IMR-90 (cell line): ENCODE measurements at regions not wholly inside any gene's neighbourhood (a gene's known extent, or its start where the extent isn't known, plus 50 kb on each side); places are given as distances from the start of the nearest gene placed in this dataset.

ENCODE experiments used
- ATAC-seq: fragments of 200-7000 bp; cut with Tn5 transposase; 2 replicates; pipeline ENCODE4 v1.9.1; 2020; ENCODE audit warnings: low read depth, mild to moderate bottlenecking, moderate library complexity
- BruUV-seq: library from RNA; stranded (reverse); fragments of 400-500 nt; replicated peaks from 2 replicates; lab custom pipeline; 2021; lab: Mats Ljungman, UMichigan
- CTCF ChIA-PET: fragments of 300-600 bp; formaldehyde crosslinking; extraction: SDS; loops from one replicate; lab custom pipeline; 2021; ENCODE audit warnings: antibody characterized with exemption; lab: Yijun Ruan, JAX
- POLR2A ChIA-PET: fragments of 300-600 bp; sonication (Branson Sonifier 250); formaldehyde crosslinking; loops from one replicate; lab custom pipeline; 2022; ENCODE audit warnings: antibody characterized with exemption; ENCODE audit not compliant: unreplicated experiment; lab: Charles Lee
- DNase-seq: peaks from one replicate; pipeline ENCODE4 v3.0.0; 2013
- H2AFZ ChIP-seq: replicated peaks from 2 replicates; pipeline ENCODE3; 2013; ENCODE audit warnings: low read length, mild to moderate bottlenecking; ENCODE audit not compliant: poor library complexity
- H2AK5ac ChIP-seq: 2 replicates; pipeline ENCODE4 v1.6.1; 2013; ENCODE audit warnings: low read depth, low read length, inconsistent platforms
- H2AK9ac ChIP-seq: replicated peaks from 2 replicates; pipeline ENCODE3; 2013; ENCODE audit warnings: mild to moderate bottlenecking, low read depth, low read length, moderate library complexity; ENCODE audit not compliant: poor library complexity
- H2BK120ac ChIP-seq: 2 replicates; pipeline ENCODE4 v1.6.1; 2013; ENCODE audit warnings: low read depth, low read length, inconsistent platforms
- H2BK15ac ChIP-seq: 3 replicates; pipeline ENCODE4 v1.6.1; 2013; ENCODE audit warnings: low read depth, low read length, inconsistent platforms
- H2BK20ac ChIP-seq: 2 replicates; pipeline ENCODE4 v1.6.1; 2013; ENCODE audit warnings: low read depth, mild to moderate bottlenecking, inconsistent platforms, low read length, moderate library complexity
- H2BK5ac ChIP-seq: 2 replicates; pipeline ENCODE4 v1.6.1; 2013; ENCODE audit warnings: mild to moderate bottlenecking, low read depth, low read length, inconsistent platforms; ENCODE audit not compliant: poor library complexity, severe bottlenecking
- H3K14ac ChIP-seq: replicated peaks from 2 replicates; pipeline ENCODE4 v1.6.1; 2013; ENCODE audit warnings: low read depth, low read length, inconsistent platforms
- H3K18ac ChIP-seq: 2 replicates; pipeline ENCODE4 v1.6.1; 2013; ENCODE audit warnings: low read depth, low read length, control low read depth
- H3K23ac ChIP-seq: 2 replicates; pipeline ENCODE4 v1.6.1; 2013; ENCODE audit warnings: low read depth, low read length, inconsistent platforms
- H3K27ac ChIP-seq: 2 replicates; pipeline ENCODE4 v1.5.1; 2013; ENCODE audit warnings: mild to moderate bottlenecking, control low read depth, low read length; ENCODE audit not compliant: insufficient read depth
- H3K27me3 ChIP-seq: 2 replicates; pipeline ENCODE4 v1.6.1; 2013; ENCODE audit warnings: low read length; ENCODE audit not compliant: control insufficient read depth, insufficient read depth
- H3K36me3 ChIP-seq: 2 replicates; pipeline ENCODE4 v1.6.1; 2013; ENCODE audit warnings: low read length, mixed read lengths; ENCODE audit not compliant: control insufficient read depth, insufficient read depth
- H3K4ac ChIP-seq: 2 replicates; pipeline ENCODE4 v1.6.1; 2013; ENCODE audit warnings: low read depth, low read length, inconsistent platforms
- H3K4me1 ChIP-seq: 2 replicates; pipeline ENCODE4 v1.6.1; 2013; ENCODE audit warnings: low read length, mixed read lengths; ENCODE audit not compliant: control insufficient read depth, insufficient read depth
- H3K4me2 ChIP-seq: 2 replicates; pipeline ENCODE4 v1.6.1; 2013; ENCODE audit warnings: low read depth, mild to moderate bottlenecking, control low read depth, low read length, moderate library complexity
- H3K4me3 ChIP-seq: 2 replicates; pipeline ENCODE4 v1.5.1; 2013; ENCODE audit warnings: low read depth, mild to moderate bottlenecking, control low read depth, low read length, moderate library complexity; ENCODE audit not compliant: insufficient read depth
- H3K56ac ChIP-seq: 2 replicates; pipeline ENCODE4 v1.6.1; 2013; ENCODE audit warnings: low read length, inconsistent platforms; ENCODE audit not compliant: insufficient read depth; ENCODE audit errors: extremely low read depth
- H3K79me1 ChIP-seq, 2 experiments: 2 replicates each; pipeline ENCODE4 v1.6.1; 2013; ENCODE audit warnings: low read length in 2 of 2, inconsistent platforms in 1 of 2, low read depth in 1 of 2
- H3K9ac ChIP-seq: 2 replicates; pipeline ENCODE4 v1.6.1; 2013; ENCODE audit warnings: low read depth, low read length, control low read depth
- H3K9me1 ChIP-seq: 2 replicates; pipeline ENCODE4 v1.6.1; 2013; ENCODE audit warnings: low read length, inconsistent platforms; ENCODE audit not compliant: insufficient read depth
- H3K9me3 ChIP-seq: 2 replicates; pipeline ENCODE4 v1.6.1; 2013; ENCODE audit warnings: low read length; ENCODE audit not compliant: control insufficient read depth, insufficient read depth
- H4K20me1 ChIP-seq: 2 replicates; pipeline ENCODE4 v1.6.1; 2013; ENCODE audit warnings: low read length, inconsistent platforms; ENCODE audit not compliant: insufficient read depth
- H4K5ac ChIP-seq: 2 replicates; pipeline ENCODE4 v1.6.1; 2013; ENCODE audit warnings: mild to moderate bottlenecking, low read depth, low read length, control low read depth
- H4K8ac ChIP-seq, 2 experiments: 2 replicates each; pipeline ENCODE4 v1.6.1; 2013; ENCODE audit warnings: low read depth in 2 of 2, low read length in 2 of 2, control low read depth in 1 of 2, inconsistent platforms in 1 of 2
- H4K91ac ChIP-seq: 2 replicates; pipeline ENCODE4 v1.6.1; 2013; ENCODE audit warnings: low read depth, low read length, inconsistent platforms; ENCODE audit not compliant: insufficient read depth
- CEBPB ChIP-seq: IDR thresholded peaks from 2 replicates; pipeline ENCODE4 v1.6.1; 2012; ENCODE audit warnings: low read depth, low read length, improper control_type of control experiment
- CHD1 ChIP-seq: IDR thresholded peaks from 2 replicates; pipeline ENCODE4 v1.6.1; 2012; ENCODE audit warnings: low read depth, low read length, improper control_type of control experiment
- CTCF ChIP-seq: conservative IDR thresholded peaks from 2 replicates; pipeline ENCODE4 v1.5.1; 2012; ENCODE audit warnings: mild to moderate bottlenecking, low read depth, low read length, improper control_type of control experiment
- FOS ChIP-seq: fragments of 150-350 bp; IDR thresholded peaks from 2 replicates; pipeline ENCODE4 v1.6.1; 2016; ENCODE audit warnings: low read depth, low read length
- MXI1 ChIP-seq: IDR thresholded peaks from 2 replicates; pipeline ENCODE4 v1.6.1; 2012; ENCODE audit warnings: low read depth, mild to moderate bottlenecking, low read length, moderate library complexity, borderline replicate concordance
- NFE2L2 ChIP-seq: fragments of 150-350 bp; IDR thresholded peaks from 2 replicates; pipeline ENCODE4 v1.6.1; 2016; ENCODE audit warnings: low read depth, mild to moderate bottlenecking, low read length
- RAD21 ChIP-seq: IDR thresholded peaks from 2 replicates; pipeline ENCODE4 v1.6.1; 2012; ENCODE audit warnings: low read length, improper control_type of control experiment
- RCOR1 ChIP-seq: IDR thresholded peaks from 2 replicates; pipeline ENCODE4 v1.6.1; 2012; ENCODE audit warnings: mild to moderate bottlenecking, low read length, improper control_type of control experiment; ENCODE audit not compliant: insufficient replicate concordance
- SMC3 ChIP-seq: fragments of 150-350 bp; IDR thresholded peaks from 2 replicates; pipeline ENCODE4 v1.6.1; 2016; ENCODE audit warnings: low read depth, mild to moderate bottlenecking, antibody characterized with exemption, low read length, moderate library complexity
- whole genome bisulfite sequencing, 2 experiments: methylation state at CpG; one replicate each; pipeline versions ENCODE4 v1.1.5 to v1.1.7; 2013; ENCODE audit warnings: missing lambda C conversion rate in 2 of 2; ENCODE audit not compliant: insufficient read length in 1 of 2; ENCODE audit errors: extremely low coverage in 2 of 2; 5-methylcytosine and 5-hydroxymethylcytosine counted together
- dilution Hi-C: fragments of 300-500 bp; cut with HindIII; formaldehyde crosslinking; loops from one replicate; pipeline ENCODE4 v1.14.3; 2018; ENCODE audit warnings: low sequenced_read_pairs; ENCODE audit not compliant: unreplicated experiment
- in situ Hi-C: fragments of 300-500 bp; cut with MboI; formaldehyde crosslinking; loops from 3 replicates; pipeline ENCODE4 v1.14.3; 2019; ENCODE audit warnings: low sequenced_read_pairs, inconsistent platforms, mixed read lengths
- intact Hi-C: fragments of 100-400 bp; cut with micrococcal nuclease; formaldehyde crosslinking; loops from 2 replicates; pipeline ENCODE4 v1.10.0; 2022

GRCh38 chr3:68135067-68135466 lies 480.7 kb upstream of the SUCLG2 start:
- H3K27me3 ChIP-seq = no peaks in the 10 kb centered on the region
- H2AK5ac ChIP-seq = no peak overlapping the region
- H3K9me3 ChIP-seq = peaks cover 2% of the 10 kb centered on the region; the same call in 1 of the 2 replicates
- no CpG with 5 or more reads among the region's 1 CpG for WGBS, 2 experiments
- no peak overlapping the region for H4K8ac ChIP-seq
- no peak overlapping the region for H2AFZ ChIP-seq
- H3K79me1 ChIP-seq = no peaks in the 10 kb centered on the region
- no peaks in the 10 kb centered on the region for H4K20me1 ChIP-seq
- dilution Hi-C loops (no loop called here), intact Hi-C loops (no loop called here), in situ Hi-C loops (no loop called here)
- H2BK15ac ChIP-seq = no peak overlapping the region
- ATAC-seq (no peak), DNase-seq (no peak)
- no peak overlapping the region for H4K91ac ChIP-seq
- H3K56ac ChIP-seq = no peak overlapping the region
- ChIA-PET POLR2A (no interaction called here), CTCF (no interaction called here)
- H3K4me1 ChIP-seq = no peaks in the 10 kb centered on the region
- no peak overlapping the region for H3K9ac ChIP-seq
- no peak overlapping the region for H3K4me3 ChIP-seq
- TF ChIP-seq RAD21 = no peak
- no peak for TF ChIP-seq NFE2L2
- TF ChIP-seq CHD1 = no peak
- TF ChIP-seq FOS = no peak
- TF ChIP-seq MXI1 = no peak
- no peak for TF ChIP-seq SMC3
- TF ChIP-seq RCOR1 = no peak
- no peak for TF ChIP-seq CEBPB
- no peak for TF ChIP-seq CTCF
- no peak overlapping the region for H3K18ac ChIP-seq
- H2BK20ac ChIP-seq = no peak overlapping the region
- H3K14ac ChIP-seq = no peak overlapping the region
- no TSS peak for BruUV-seq
- H2AK9ac ChIP-seq = no peak overlapping the region
- H4K5ac ChIP-seq = no peak overlapping the region
- H3K9me1 ChIP-seq = no peaks in the 10 kb centered on the region
- H2BK5ac ChIP-seq = no peak overlapping the region
- no peak overlapping the region for H3K23ac ChIP-seq
- H3K4ac ChIP-seq = no peak overlapping the region
- H3K27ac ChIP-seq = no peak overlapping the region
- H2BK120ac ChIP-seq = no peak overlapping the region
- H3K4me2 ChIP-seq = no peak overlapping the region
- no peaks in the 10 kb centered on the region for H3K36me3 ChIP-seq
